Endothelial cell of umbilical vein (primary cell): ENCODE measurements at regions not wholly inside any gene's neighbourhood (a gene's known extent, or its start where the extent isn't known, plus 50 kb on each side); places are given as distances from the start of the nearest gene placed in this dataset.

ENCODE experiments used
- BruUV-seq: library from RNA; stranded (reverse); fragments of 400-500 nt; replicated peaks from 2 replicates; lab custom pipeline; 2021; lab: Mats Ljungman, UMichigan
- CTCF ChIA-PET: fragments of 300-600, 350-600 bp; sonication (Branson Sonifier 250); formaldehyde crosslinking; loops from one replicate; lab custom pipeline; 2021; ENCODE audit warnings: antibody characterized with exemption, inconsistent platforms; lab: Charles Lee
- POLR2A ChIA-PET: fragments of 300-600, 350-600 bp; sonication (Branson Sonifier 250); formaldehyde crosslinking; loops from one replicate; lab custom pipeline; 2021; ENCODE audit warnings: antibody characterized with exemption, inconsistent platforms; lab: Charles Lee
- DNase-seq: peaks from one replicate; pipeline ENCODE4 v3.0.0-alpha.2; 2011; ENCODE audit warnings: low read depth, low spot score
- FAIRE-seq: peaks from 2 replicates; lab custom pipeline; 2011; peaks lifted over from hg19 to GRCh38; lab: Jason Lieb, UNC
- H2AFZ ChIP-seq: 2 replicates; pipeline ENCODE4 v1.6.0; 2012; ENCODE audit warnings: low read depth, low read length, control low read depth, inconsistent platforms
- H3K27ac ChIP-seq: 2 replicates; pipeline ENCODE4 v1.5.1; 2011; ENCODE audit warnings: low read depth, mild to moderate bottlenecking, control low read depth, low read length, moderate library complexity; ENCODE audit not compliant: insufficient read depth
- H3K27me3 ChIP-seq, 2 experiments: 2 replicates each; pipeline versions ENCODE4 v1.6.0 to v1.6.1; 2011; ENCODE audit warnings: low read length in 2 of 2, mixed read lengths in 1 of 2; ENCODE audit not compliant: control insufficient read depth in 2 of 2, insufficient read depth in 2 of 2
- H3K36me3 ChIP-seq, 2 experiments: 2 replicates in 1 of 2; 3 replicates in 1 of 2; pipeline ENCODE4 v1.5.1; 2011; ENCODE audit warnings: low read length in 2 of 2, mild to moderate bottlenecking in 1 of 2, moderate library complexity in 1 of 2; ENCODE audit not compliant: control insufficient read depth in 2 of 2, insufficient read depth in 2 of 2; ENCODE audit errors: extremely low read depth in 1 of 2
- H3K4me1 ChIP-seq: 3 replicates; pipeline ENCODE4 v1.5.1; 2011; ENCODE audit warnings: mild to moderate bottlenecking, low read length; ENCODE audit not compliant: control insufficient read depth, insufficient read depth; ENCODE audit errors: extremely low read depth
- H3K4me2 ChIP-seq: 2 replicates; pipeline ENCODE4 v1.6.1; 2011; ENCODE audit warnings: low read length, control low read depth, mixed read lengths; ENCODE audit not compliant: insufficient read depth
- H3K4me3 ChIP-seq, 3 experiments: fragments of 200-600 bp in 1 of 3; sonication (generic), shearing (Covaris generic) in 1 of 3; replicated peaks in 1 of 3; 2 replicates each; pipeline ENCODE4 v1.5.1; 2011 to 2016; ENCODE audit warnings: control low read depth in 3 of 3, low read length in 3 of 3, mild to moderate bottlenecking in 2 of 3, inconsistent platforms in 1 of 3, low read depth in 1 of 3, moderate library complexity in 1 of 3; ENCODE audit not compliant: insufficient read depth in 1 of 3
- H3K79me2 ChIP-seq: 2 replicates; pipeline ENCODE4 v1.6.0; 2012; ENCODE audit warnings: low read length, inconsistent platforms; ENCODE audit not compliant: control insufficient read depth, insufficient read depth
- H3K9ac ChIP-seq: replicated peaks from 2 replicates; pipeline ENCODE3; 2011; ENCODE audit warnings: low read length, control low read depth; ENCODE audit not compliant: insufficient read depth; ENCODE audit errors: extremely low read depth
- H3K9me1 ChIP-seq: replicated peaks from 3 replicates; pipeline ENCODE4 v1.6.0; 2011; ENCODE audit warnings: mild to moderate bottlenecking, low read length; ENCODE audit not compliant: control insufficient read depth, insufficient read depth; ENCODE audit errors: extremely low read depth
- H3K9me3 ChIP-seq: replicated peaks from 2 replicates; pipeline ENCODE4 v1.5.1; 2012; ENCODE audit warnings: low read length, inconsistent platforms; ENCODE audit not compliant: control insufficient read depth, insufficient read depth
- H4K20me1 ChIP-seq: replicated peaks from 2 replicates; pipeline ENCODE3; 2011; ENCODE audit warnings: mild to moderate bottlenecking, low read length; ENCODE audit not compliant: control insufficient read depth, insufficient read depth; ENCODE audit errors: extremely low read depth
- EZH2 ChIP-seq: IDR thresholded peaks from 2 replicates; pipeline ENCODE4 v1.6.1; 2012; ENCODE audit warnings: borderline replicate concordance, low read depth, mild to moderate bottlenecking, moderate library complexity, low read length, inconsistent platforms; ENCODE audit not compliant: severe bottlenecking
- FOS ChIP-seq: IDR thresholded peaks from 2 replicates; pipeline ENCODE4 v1.6.1; 2011; ENCODE audit warnings: mild to moderate bottlenecking, low read length, moderate library complexity, borderline replicate concordance; ENCODE audit not compliant: insufficient read depth
- GATA2 ChIP-seq: IDR thresholded peaks from 2 replicates; pipeline ENCODE4 v1.7.0; 2011; ENCODE audit warnings: low read depth, mild to moderate bottlenecking, moderate library complexity, mixed read lengths, low read length; ENCODE audit not compliant: insufficient read length, insufficient read depth
- JUN ChIP-seq: IDR thresholded peaks from 2 replicates; pipeline ENCODE4 v1.6.1; 2011; ENCODE audit warnings: borderline replicate concordance, low read depth; ENCODE audit not compliant: insufficient read length, insufficient read depth
- MYC ChIP-seq: IDR thresholded peaks from one replicate; pipeline ENCODE4 v1.6.1; 2011; ENCODE audit warnings: mild to moderate bottlenecking, low read depth, low read length
- POLR2A ChIP-seq: IDR thresholded peaks from 2 replicates; pipeline ENCODE4 v1.6.1; 2012; ENCODE audit warnings: low read depth, mild to moderate bottlenecking, control low read depth, low read length
- POLR2AphosphoS5 ChIP-seq: IDR thresholded peaks from 2 replicates; pipeline ENCODE4 v1.6.1; 2012; ENCODE audit warnings: low read depth, mild to moderate bottlenecking, control low read depth, low read length, moderate library complexity; ENCODE audit not compliant: insufficient read depth
- dilution Hi-C: fragments of 300-500 bp; cut with MboI; formaldehyde crosslinking; loops from one replicate; pipeline ENCODE4 v1.15.0; 2019; ENCODE audit warnings: low sequenced_read_pairs; ENCODE audit not compliant: extremely low pct_ligation_motif_present
- intact Hi-C: fragments of 100-400 bp; cut with micrococcal nuclease; formaldehyde crosslinking; loops from one replicate; pipeline ENCODE4 v1.10.0; 2022
- TF ChIP-seq, protein P1 (sequence below): IDR thresholded peaks from 2 replicates; pipeline ENCODE4 v1.6.1; 2011; ENCODE audit not compliant: insufficient read depth, insufficient read length
- TF ChIP-seq, protein P2 (sequence below), 2 donors: IDR thresholded peaks; 1 replicate in 1 of 2; 2 replicates in 1 of 2; pipeline ENCODE4 v1.5.1; 2011; ENCODE audit warnings: low read length in 2 of 2, mild to moderate bottlenecking in 2 of 2, moderate library complexity in 2 of 2, control low read depth in 1 of 2, inconsistent platforms in 1 of 2, low read depth in 1 of 2; ENCODE audit not compliant: insufficient read depth in 1 of 2; ENCODE audit errors: extremely low read depth in 1 of 2

DNA sequence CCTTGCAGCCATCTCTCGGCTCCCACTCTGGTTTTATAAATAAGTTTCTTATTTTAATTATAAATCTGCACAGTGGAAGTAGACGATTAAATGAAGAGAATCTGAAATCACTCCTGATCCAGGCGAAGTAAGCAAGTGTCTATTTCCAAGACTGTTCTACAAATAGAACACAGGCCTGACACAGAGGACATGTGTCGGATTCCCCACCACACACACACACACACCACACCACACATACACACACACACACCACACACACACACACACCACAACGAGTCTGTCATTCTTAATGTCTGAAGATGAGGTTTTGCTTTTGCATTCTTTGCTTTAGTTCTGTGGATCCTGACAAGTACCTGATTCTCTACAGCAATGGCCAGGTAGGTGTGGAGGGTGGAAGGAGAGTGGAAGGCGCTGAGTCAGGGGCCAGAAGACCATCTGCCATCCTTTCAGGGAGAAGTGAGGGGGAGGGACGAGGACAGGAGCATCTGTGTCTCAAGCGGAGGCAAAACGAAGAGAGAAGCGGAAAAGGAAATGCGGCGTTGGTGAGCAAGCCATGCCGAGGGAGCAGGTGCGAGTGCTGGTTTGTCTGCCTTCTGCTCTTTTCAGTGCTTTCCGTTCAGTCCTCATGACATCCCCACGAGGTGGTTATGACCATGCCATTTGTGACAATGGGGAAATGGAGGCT, 110.2 kb downstream of the TEX26 start:
- no peak overlapping the region for H3K27ac ChIP-seq
- H3K9ac ChIP-seq = no peak overlapping the region
- no peaks in the 10 kb centered on the region for H4K20me1 ChIP-seq
- no peak for TF ChIP-seq FOS
- TF ChIP-seq, protein P1, sequence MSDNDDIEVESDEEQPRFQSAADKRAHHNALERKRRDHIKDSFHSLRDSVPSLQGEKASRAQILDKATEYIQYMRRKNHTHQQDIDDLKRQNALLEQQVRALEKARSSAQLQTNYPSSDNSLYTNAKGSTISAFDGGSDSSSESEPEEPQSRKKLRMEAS = no peak
- TF ChIP-seq POLR2AphosphoS5 = no peak
- no peak for TF ChIP-seq EZH2
- TF ChIP-seq, protein P2, sequence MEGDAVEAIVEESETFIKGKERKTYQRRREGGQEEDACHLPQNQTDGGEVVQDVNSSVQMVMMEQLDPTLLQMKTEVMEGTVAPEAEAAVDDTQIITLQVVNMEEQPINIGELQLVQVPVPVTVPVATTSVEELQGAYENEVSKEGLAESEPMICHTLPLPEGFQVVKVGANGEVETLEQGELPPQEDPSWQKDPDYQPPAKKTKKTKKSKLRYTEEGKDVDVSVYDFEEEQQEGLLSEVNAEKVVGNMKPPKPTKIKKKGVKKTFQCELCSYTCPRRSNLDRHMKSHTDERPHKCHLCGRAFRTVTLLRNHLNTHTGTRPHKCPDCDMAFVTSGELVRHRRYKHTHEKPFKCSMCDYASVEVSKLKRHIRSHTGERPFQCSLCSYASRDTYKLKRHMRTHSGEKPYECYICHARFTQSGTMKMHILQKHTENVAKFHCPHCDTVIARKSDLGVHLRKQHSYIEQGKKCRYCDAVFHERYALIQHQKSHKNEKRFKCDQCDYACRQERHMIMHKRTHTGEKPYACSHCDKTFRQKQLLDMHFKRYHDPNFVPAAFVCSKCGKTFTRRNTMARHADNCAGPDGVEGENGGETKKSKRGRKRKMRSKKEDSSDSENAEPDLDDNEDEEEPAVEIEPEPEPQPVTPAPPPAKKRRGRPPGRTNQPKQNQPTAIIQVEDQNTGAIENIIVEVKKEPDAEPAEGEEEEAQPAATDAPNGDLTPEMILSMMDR (IDR thresholded peaks at IDR 0.05; ENCODE audit: extremely low read depth in 1 of 2, insufficient read depth in 1 of 2, low read depth in 1 of 2, low read length in 2 of 2) = no peak
- TF ChIP-seq GATA2 = no peak
- TF ChIP-seq MYC = no peak
- no peak for TF ChIP-seq POLR2A
- TF ChIP-seq JUN = no peak
- CTCF ChIA-PET = interaction anchor here (0.9 kb wide), 1 partner anchor 177 kb away, joined by 4 read pairs; no protein-coding TSS in a partner anchor
- DNase-seq = no peak
- no TSS peak for BruUV-seq
- intact Hi-C loops = loop anchor here (10.0 kb wide), 2 partner anchors 618 to 678 kb away; partner anchors contain the start of gene UBE2L5
- H3K36me3 ChIP-seq = no peaks in the 10 kb centered on the region
- H3K27me3 ChIP-seq = no peaks in the 10 kb centered on the region
- no peak for FAIRE-seq
- dilution Hi-C loops = no loop called here
- no peak overlapping the region for H3K4me2 ChIP-seq
- no peaks in the 10 kb centered on the region for H3K9me1 ChIP-seq
- H3K4me1 ChIP-seq = peaks cover 21% of the 10 kb centered on the region
- no peaks in the 10 kb centered on the region for H3K79me2 ChIP-seq
- POLR2A ChIA-PET = no interaction called here
- no peak overlapping the region for H2AFZ ChIP-seq
- no peak overlapping the region for H3K4me3 ChIP-seq
- H3K9me3 ChIP-seq = no peaks in the 10 kb centered on the region
